Activated T-helper 1 cell treated with anti-CD3 and anti-CD28 coated beads, Interleukin-12 subunit alpha, Interleukin-12 subunit beta, Interleukin-2, Interleukin-4 antibody, amounts not matched to agents 30 ng/mL and 10 ng/mL and 1 ng/mL, durations not matched to agents 14 hours and 24 hours and 36 hours (primary cell): ENCODE measurements at regions not wholly inside any gene's neighbourhood (a gene's known extent, or its start where the extent isn't known, plus 50 kb on each side); places are given as distances from the start of the nearest gene placed in this dataset.

Experiments used
- DNase-seq: peaks from one replicate; pipeline ENCODE4 v3.0.0; 2021; ENCODE audit warnings: low spot score
- H3K27ac Mint-ChIP-seq: one replicate; pipeline ENCODE4 v1.8.0; 2021; ENCODE audit warnings: mild to moderate bottlenecking, mixed read lengths
- H3K27me3 Mint-ChIP-seq: one replicate; pipeline ENCODE4 v1.8.0; 2022; ENCODE audit warnings: mild to moderate bottlenecking, moderate library complexity, mixed read lengths; ENCODE audit not compliant: insufficient read depth
- H3K36me3 Mint-ChIP-seq: one replicate; pipeline ENCODE4 v1.8.0; 2021; ENCODE audit warnings: low read depth, mixed read lengths
- H3K4me1 Mint-ChIP-seq: one replicate; pipeline ENCODE4 v1.8.0; 2021; ENCODE audit warnings: low read depth, mixed read lengths
- H3K4me3 Mint-ChIP-seq: one replicate; pipeline ENCODE4 v1.8.0; 2021; ENCODE audit warnings: mild to moderate bottlenecking, moderate library complexity, mixed read lengths
- H3K9me3 Mint-ChIP-seq: one replicate; pipeline ENCODE4 v1.8.0; 2021; ENCODE audit warnings: mixed read lengths
- intact Hi-C: fragments of 100-400 bp; cut with micrococcal nuclease; formaldehyde crosslinking; loops from one replicate; pipeline ENCODE4 v1.15.1; 2024

DNA sequence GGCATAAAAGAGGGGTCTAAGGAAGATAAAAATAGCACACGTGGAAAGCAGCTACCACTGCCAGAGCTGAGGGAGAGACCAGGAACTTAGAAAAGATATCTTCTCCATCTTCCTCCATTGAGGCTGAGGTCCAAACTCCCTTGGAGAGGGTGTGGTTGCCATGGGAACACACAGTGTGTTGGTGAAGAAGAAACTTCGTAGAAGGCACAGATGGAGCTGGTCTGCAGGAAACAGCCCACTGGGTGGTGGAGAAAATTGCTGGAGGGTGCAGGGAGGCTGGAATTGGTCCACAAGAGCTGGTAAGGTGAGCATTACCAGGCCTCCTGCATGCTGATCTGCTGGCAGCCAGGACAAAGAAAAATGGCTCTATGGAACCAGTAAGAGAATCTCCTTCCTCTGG is 191.0 kb downstream of the HRH4 start:
- Mint-ChIP-seq H3K4me3 (no peak overlapping the region), H3K36me3 (no peaks in the 10 kb centered on the region), H3K4me1 (no peaks in the 10 kb centered on the region), H3K9me3 (no peaks in the 10 kb centered on the region), H3K27ac (no peak overlapping the region), H3K27me3 (no peaks in the 10 kb centered on the region)
- intact Hi-C loops, result no loop called here
- no peak for DNase-seq

GRCh38 chr18:24656050-24656449 is 195.6 kb downstream of the HRH4 start:
- DNase-seq, result no peak
- intact Hi-C loops, result loop anchor here (5.0 kb wide), 1 partner anchor 71 kb away; no protein-coding TSS in a partner anchor
- Mint-ChIP-seq H3K4me3 (no peak overlapping the region), H3K27me3 (no peaks in the 10 kb centered on the region), H3K9me3 (no peaks in the 10 kb centered on the region), H3K27ac (no peak overlapping the region), H3K4me1 (peaks cover 12% of the 10 kb centered on the region), H3K36me3 (no peaks in the 10 kb centered on the region)

GRCh38 chr18:24656551-24657443 is 196.4 kb downstream of the HRH4 start:
- no peaks in the 10 kb centered on the region for H3K36me3 Mint-ChIP-seq
- no peaks in the 10 kb centered on the region for H3K27me3 Mint-ChIP-seq
- intact Hi-C loops, result loop anchor here (5.0 kb wide), 1 partner anchor 71 kb away; no protein-coding TSS in a partner anchor
- H3K4me3 Mint-ChIP-seq, result no peak overlapping the region
- no peaks in the 10 kb centered on the region for H3K9me3 Mint-ChIP-seq
- no peak for DNase-seq
- H3K4me1 Mint-ChIP-seq, result peaks cover 12% of the 10 kb centered on the region
- H3K27ac Mint-ChIP-seq, result no peak overlapping the region

GRCh38 chr18:24657444-24657842 is 197.0 kb downstream of the HRH4 start:
- intact Hi-C loops, result loop anchor here (5.0 kb wide), 1 partner anchor 70 kb away; no protein-coding TSS in a partner anchor
- peaks cover 12% of the 10 kb centered on the region for H3K4me1 Mint-ChIP-seq
- no peak overlapping the region for H3K4me3 Mint-ChIP-seq
- no peaks in the 10 kb centered on the region for H3K36me3 Mint-ChIP-seq
- H3K27ac Mint-ChIP-seq, result no peak overlapping the region
- DNase-seq, result no peak
- peaks cover 2% of the 10 kb centered on the region for H3K27me3 Mint-ChIP-seq
- H3K9me3 Mint-ChIP-seq, result no peaks in the 10 kb centered on the region

DNA sequence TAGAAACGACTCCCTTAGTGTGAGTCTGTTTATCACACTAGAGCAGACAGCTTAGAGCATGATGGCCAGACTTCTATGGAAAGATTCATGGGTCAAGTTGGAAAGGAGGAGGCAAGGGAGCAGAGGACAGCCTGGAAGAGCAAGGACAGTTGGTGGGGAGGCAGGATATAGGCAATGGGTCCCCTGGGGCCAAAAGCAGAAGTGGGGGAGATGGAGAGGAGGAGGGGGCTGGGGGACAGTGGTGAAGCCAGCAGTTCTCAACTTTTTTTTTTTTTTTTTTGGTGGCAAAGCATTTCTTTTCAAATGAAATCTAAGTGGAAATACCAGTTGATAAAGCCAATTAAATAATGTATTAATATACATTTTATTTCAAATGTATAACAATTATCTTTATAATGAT is 197.9 kb downstream of the HRH4 start:
- H3K36me3 Mint-ChIP-seq, result no peaks in the 10 kb centered on the region
- DNase-seq, result no peak
- no peak overlapping the region for H3K27ac Mint-ChIP-seq
- H3K4me1 Mint-ChIP-seq, result peaks cover 12% of the 10 kb centered on the region
- H3K27me3 Mint-ChIP-seq, result peaks cover 2% of the 10 kb centered on the region
- no peak overlapping the region for H3K4me3 Mint-ChIP-seq
- intact Hi-C loops, result loop anchor here (5.0 kb wide), 1 partner anchor 69 kb away; no protein-coding TSS in a partner anchor
- H3K9me3 Mint-ChIP-seq, result no peaks in the 10 kb centered on the region

GRCh38 chr18:24659827-24660720 is 199.6 kb downstream of the HRH4 start:
- no peaks in the 10 kb centered on the region for H3K36me3 Mint-ChIP-seq
- H3K4me3 Mint-ChIP-seq, result peak overlapping the region; percentile 72
- DNase-seq, result peak; percentile 16
- H3K27ac Mint-ChIP-seq, result no peak overlapping the region
- peaks cover 12% of the 10 kb centered on the region for H3K4me1 Mint-ChIP-seq
- no peaks in the 10 kb centered on the region for H3K9me3 Mint-ChIP-seq
- H3K27me3 Mint-ChIP-seq, result peaks cover 2% of the 10 kb centered on the region
- intact Hi-C loops, result loop anchor here (5.0 kb wide), 1 partner anchor 67 kb away; no protein-coding TSS in a partner anchor

GRCh38 chr18:24660956-24661355 is 200.5 kb downstream of the HRH4 start:
- H3K36me3 Mint-ChIP-seq, result no peaks in the 10 kb centered on the region
- intact Hi-C loops, result no loop called here
- no peak for DNase-seq
- H3K9me3 Mint-ChIP-seq, result no peaks in the 10 kb centered on the region
- no peak overlapping the region for H3K27ac Mint-ChIP-seq
- H3K4me1 Mint-ChIP-seq, result peaks cover 12% of the 10 kb centered on the region
- peaks cover 2% of the 10 kb centered on the region for H3K27me3 Mint-ChIP-seq
- H3K4me3 Mint-ChIP-seq, result no peak overlapping the region

- peaks cover 2% of the 10 kb centered on the region for H3K27me3 Mint-ChIP-seq
- no peak for DNase-seq
- H3K36me3 Mint-ChIP-seq, result no peaks in the 10 kb centered on the region
- peaks cover 12% of the 10 kb centered on the region for H3K4me1 Mint-ChIP-seq
- no peak overlapping the region for H3K27ac Mint-ChIP-seq
- intact Hi-C loops, result no loop called here
- no peak overlapping the region for H3K4me3 Mint-ChIP-seq
- no peaks in the 10 kb centered on the region for H3K9me3 Mint-ChIP-seq
These were observed 202.0 kb downstream of the HRH4 start for GRCh38 chr18:24662412-24662821.

DNA sequence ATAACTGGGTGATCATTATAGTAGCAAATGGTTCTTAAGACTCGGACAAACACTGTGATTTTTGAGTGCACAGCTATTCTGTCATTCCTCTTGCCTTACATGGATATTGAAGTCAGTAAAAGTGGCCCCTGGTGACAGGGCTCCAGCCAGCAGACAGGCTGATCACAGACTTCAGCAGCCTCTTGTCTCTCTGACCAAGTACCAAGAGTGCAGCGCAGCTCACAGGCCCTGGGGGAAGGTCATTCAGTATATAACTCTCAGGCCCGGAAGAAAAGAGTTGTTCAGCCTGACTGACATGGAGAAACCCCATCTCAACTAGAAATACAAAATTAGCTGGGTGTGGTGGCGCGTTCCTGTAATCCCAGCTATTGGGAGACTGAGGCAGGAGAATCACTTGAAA is 202.6 kb downstream of the HRH4 start:
- Mint-ChIP-seq H3K9me3 (no peaks in the 10 kb centered on the region), H3K4me3 (no peak overlapping the region), H3K27ac (no peak overlapping the region), H3K36me3 (no peaks in the 10 kb centered on the region), H3K27me3 (peaks cover 3% of the 10 kb centered on the region), H3K4me1 (peaks cover 12% of the 10 kb centered on the region)
- DNase-seq, result no peak
- intact Hi-C loops, result no loop called here

- no peaks in the 10 kb centered on the region for H3K4me1 Mint-ChIP-seq
- DNase-seq, result no peak
- no peaks in the 10 kb centered on the region for H3K36me3 Mint-ChIP-seq
These were observed 208.6 kb downstream of the HRH4 start for GRCh38 chr18:24669015-24669414.

DNA sequence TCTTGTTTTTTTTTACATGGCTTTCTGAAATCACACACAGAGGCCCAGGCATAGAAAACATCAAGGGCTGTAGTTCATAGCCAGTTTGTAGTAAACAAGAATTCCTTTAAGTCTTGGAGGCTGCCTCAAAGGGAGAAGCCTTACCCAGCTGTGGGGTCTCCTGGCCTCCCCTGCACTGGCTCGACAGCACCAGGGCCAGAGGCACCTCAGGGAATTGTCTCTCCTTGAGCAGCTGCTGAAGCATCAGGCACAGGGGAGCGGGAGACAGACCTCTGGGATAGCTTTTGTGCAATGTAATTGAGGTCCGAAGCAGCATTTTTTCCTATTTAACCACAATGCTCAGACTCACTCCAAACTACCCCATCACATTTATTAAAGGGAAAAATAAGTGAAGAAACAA is 209.1 kb downstream of the HRH4 start:
- intact Hi-C loops, result no loop called here

More at GRCh38 chr18:24669015-24669414, 208.6 kb downstream of the HRH4 start:
- H3K4me3 Mint-ChIP-seq, result no peak overlapping the region
- intact Hi-C loops, result no loop called here
- H3K27ac Mint-ChIP-seq, result no peak overlapping the region
- peaks cover 8% of the 10 kb centered on the region for H3K27me3 Mint-ChIP-seq
- H3K9me3 Mint-ChIP-seq, result no peaks in the 10 kb centered on the region

DNA sequence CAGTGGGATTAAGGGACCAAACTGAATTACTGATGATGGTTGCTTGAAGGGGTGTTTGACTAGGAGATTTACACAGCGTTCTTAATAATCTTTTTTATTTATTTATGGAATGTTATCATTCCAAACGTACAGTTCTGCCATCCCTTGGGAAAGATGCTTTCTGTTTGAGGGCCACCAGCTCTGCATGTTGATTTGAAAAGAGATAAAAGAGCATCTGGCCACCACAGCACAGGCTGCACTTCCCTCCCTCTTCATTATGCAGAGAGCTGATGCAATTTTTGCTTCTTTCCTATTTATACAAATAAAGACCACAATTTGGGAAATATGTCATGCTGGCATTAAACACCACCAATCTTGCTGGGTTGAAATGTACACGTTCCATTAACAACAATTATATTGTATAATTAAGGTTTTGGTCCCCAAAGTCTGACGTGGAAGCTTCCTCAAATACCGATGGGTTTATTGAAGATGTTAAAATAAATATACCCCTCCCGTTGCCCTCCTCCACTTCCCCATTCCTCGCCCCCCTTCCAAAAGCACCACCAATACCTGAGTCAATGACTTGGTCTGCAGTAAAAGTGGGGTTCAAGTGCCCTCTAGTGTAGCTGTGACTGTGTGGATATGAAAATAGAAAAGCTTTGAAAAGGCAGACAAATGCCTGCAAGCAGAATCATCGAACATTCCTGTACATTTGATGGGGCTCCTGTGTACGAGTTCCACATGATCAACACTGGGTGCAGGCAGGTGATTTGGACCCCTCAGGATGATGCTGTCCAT is 211.9 kb downstream of the HRH4 start:
- no peak overlapping the region for H3K27ac Mint-ChIP-seq
- H3K36me3 Mint-ChIP-seq, result no peaks in the 10 kb centered on the region
- DNase-seq, result no peak
- H3K27me3 Mint-ChIP-seq, result peaks cover 8% of the 10 kb centered on the region
- no peaks in the 10 kb centered on the region for H3K9me3 Mint-ChIP-seq
- H3K4me3 Mint-ChIP-seq, result no peak overlapping the region
- intact Hi-C loops, result no loop called here
- H3K4me1 Mint-ChIP-seq, result no peaks in the 10 kb centered on the region

More for the DNA sequence above, 209.1 kb downstream of the HRH4 start:
- Mint-ChIP-seq H3K4me3 (no peak overlapping the region), H3K4me1 (no peaks in the 10 kb centered on the region), H3K36me3 (no peaks in the 10 kb centered on the region), H3K27ac (no peak overlapping the region), H3K9me3 (no peaks in the 10 kb centered on the region), H3K27me3 (peaks cover 8% of the 10 kb centered on the region)
- DNase-seq, result no peak
